Panc1 (cell line): ENCODE measurements at regions not wholly inside any gene's neighbourhood (a gene's known extent, or its start where the extent isn't known, plus 50 kb on each side); places are given as distances from the start of the nearest gene placed in this dataset.

Experiments
- ATAC-seq: fragments of 200-7000 bp; cut with Tn5 transposase; 2 replicates; pipeline ENCODE4 v1.9.1; 2020; ENCODE audit warnings: mild to moderate bottlenecking, moderate library complexity
- BruUV-seq: library from RNA; stranded (reverse); fragments of 400-500 nt; replicated peaks from 2 replicates; lab custom pipeline; 2021; lab: Mats Ljungman, UMichigan
- CTCF ChIA-PET: fragments of 300-600 bp; sonication (Branson Sonifier 250); formaldehyde crosslinking; loops from one replicate; lab custom pipeline; 2022; ENCODE audit warnings: antibody characterized with exemption; lab: Charles Lee
- POLR2A ChIA-PET: fragments of 300-600 bp; sonication (Branson Sonifier 250); formaldehyde crosslinking; loops from one replicate; lab custom pipeline; 2022; ENCODE audit warnings: antibody characterized with exemption; lab: Charles Lee
- DNase-seq: peaks from one replicate; pipeline ENCODE4 v3.0.0-alpha.2; 2010; ENCODE audit warnings: low read depth, low spot score
- H3K27ac ChIP-seq: 2 replicates; pipeline ENCODE4 v1.5.1; 2011; ENCODE audit warnings: mild to moderate bottlenecking, low read length, inconsistent platforms
- H3K27me3 ChIP-seq: fragments of 200-500 bp; sonication (Bioruptor generic); 2 replicates; pipeline ENCODE4 v1.6.0; 2014; ENCODE audit warnings: low read length, inconsistent platforms; ENCODE audit not compliant: control insufficient read depth, insufficient read depth
- H3K36me3 ChIP-seq: fragments of 200-500 bp; sonication (Bioruptor generic); 2 replicates; pipeline ENCODE4 v1.5.1; 2014; ENCODE audit warnings: inconsistent platforms, mild to moderate bottlenecking, low read length, moderate library complexity; ENCODE audit not compliant: control insufficient read depth, insufficient read depth
- H3K4me1 ChIP-seq: 2 replicates; pipeline ENCODE4 v1.5.1; 2011; ENCODE audit warnings: inconsistent platforms, mild to moderate bottlenecking, low read length, moderate library complexity; ENCODE audit not compliant: control insufficient read depth, insufficient read depth
- H3K4me3 ChIP-seq, 2 experiments: 2 replicates each; pipeline ENCODE4 v1.5.1; 2011 to 2012; ENCODE audit warnings: low read depth in 2 of 2, low read length in 2 of 2, mild to moderate bottlenecking in 2 of 2, inconsistent platforms in 1 of 2, moderate library complexity in 1 of 2
- H3K9me3 ChIP-seq: fragments of 200-500 bp; sonication (Bioruptor generic); 2 replicates; pipeline ENCODE4 v1.5.1; 2014; ENCODE audit warnings: low read depth, mild to moderate bottlenecking, inconsistent platforms, low read length, moderate library complexity; ENCODE audit not compliant: control insufficient read depth, insufficient read depth
- POLR2AphosphoS5 ChIP-seq: IDR thresholded peaks from 2 replicates; pipeline ENCODE4 v1.6.1; 2012; ENCODE audit warnings: mild to moderate bottlenecking, low read depth, low read length, moderate library complexity
- SIN3A ChIP-seq: IDR thresholded peaks from 2 replicates; pipeline ENCODE4 v1.6.1; 2012; ENCODE audit warnings: low read depth, mild to moderate bottlenecking, low read length, moderate library complexity, borderline replicate concordance; ENCODE audit not compliant: insufficient read depth
- TCF7L2 ChIP-seq: IDR thresholded peaks from 2 replicates; pipeline ENCODE4 v1.6.1; 2011; ENCODE audit warnings: mild to moderate bottlenecking, low read depth, low read length, inconsistent platforms
- in situ Hi-C: cut with HindIII; loops from 2 replicates; pipeline ENCODE4 v1.10.0; 2016; ENCODE audit warnings: low sequenced_read_pairs, low pct_unique_long_range_greater_than_20kb
- intact Hi-C: fragments of 100-400 bp; cut with micrococcal nuclease; formaldehyde crosslinking; loops from one replicate; pipeline ENCODE4 v1.10.0; 2022; ENCODE audit not compliant: unreplicated experiment
- TF ChIP-seq, protein P1 (sequence below), 2 experiments: IDR thresholded peaks; 2 replicates each; pipeline ENCODE4 v1.6.1; 2011 to 2012; ENCODE audit warnings: low read depth in 2 of 2, control low read depth in 1 of 2, low read length in 1 of 2, mild to moderate bottlenecking in 1 of 2, moderate library complexity in 1 of 2; ENCODE audit not compliant: insufficient read depth in 1 of 2
- TF ChIP-seq, protein P2 (sequence below): fragments of 450-650 bp; IDR thresholded peaks from 2 replicates; pipeline ENCODE4 v1.5.1; 2017; ENCODE audit warnings: mild to moderate bottlenecking

DNA sequence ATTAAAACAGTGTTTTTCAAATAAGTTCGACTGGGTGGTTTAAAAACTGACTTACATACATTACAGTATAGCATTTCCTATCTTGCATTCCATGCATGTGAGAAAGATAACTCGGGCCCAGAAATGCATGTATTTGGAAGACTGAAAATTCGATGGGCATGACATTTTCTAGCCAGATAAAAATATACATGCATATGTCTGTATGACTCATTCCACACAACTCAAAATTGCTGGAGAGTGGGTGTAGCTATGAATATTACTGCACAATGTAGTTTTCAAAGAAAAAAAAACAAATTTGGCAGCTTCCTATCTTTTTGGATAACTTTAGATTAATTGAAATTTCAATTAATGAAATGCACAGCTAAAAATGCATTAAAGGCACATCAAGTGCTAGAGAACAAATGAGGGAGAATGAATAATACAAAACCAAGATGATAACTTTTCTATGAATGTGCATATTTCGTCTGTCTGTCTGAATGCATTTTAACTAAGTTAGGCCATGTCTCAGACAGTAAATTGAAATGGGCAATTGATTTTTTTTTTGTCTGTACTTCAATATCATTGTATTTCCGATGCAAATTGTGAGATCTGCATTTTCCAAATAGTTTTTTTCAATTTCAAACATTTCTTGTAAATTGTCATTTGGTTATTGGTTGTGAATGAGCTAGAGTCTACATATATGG is 54.5 kb upstream of the GABRA2 start:
- Histone ChIP-seq H3K36me3 (no peaks in the 10 kb centered on the region), H3K9me3 (no peaks in the 10 kb centered on the region), H3K27me3 (no peaks in the 10 kb centered on the region), H3K4me1 (no peaks in the 10 kb centered on the region), H3K4me3 (no peak overlapping the region), H3K27ac (no peak overlapping the region)
- DNase-seq (no peak), ATAC-seq (no peak)
- CTCF ChIA-PET: no interaction called here
- TF ChIP-seq, protein P1, sequence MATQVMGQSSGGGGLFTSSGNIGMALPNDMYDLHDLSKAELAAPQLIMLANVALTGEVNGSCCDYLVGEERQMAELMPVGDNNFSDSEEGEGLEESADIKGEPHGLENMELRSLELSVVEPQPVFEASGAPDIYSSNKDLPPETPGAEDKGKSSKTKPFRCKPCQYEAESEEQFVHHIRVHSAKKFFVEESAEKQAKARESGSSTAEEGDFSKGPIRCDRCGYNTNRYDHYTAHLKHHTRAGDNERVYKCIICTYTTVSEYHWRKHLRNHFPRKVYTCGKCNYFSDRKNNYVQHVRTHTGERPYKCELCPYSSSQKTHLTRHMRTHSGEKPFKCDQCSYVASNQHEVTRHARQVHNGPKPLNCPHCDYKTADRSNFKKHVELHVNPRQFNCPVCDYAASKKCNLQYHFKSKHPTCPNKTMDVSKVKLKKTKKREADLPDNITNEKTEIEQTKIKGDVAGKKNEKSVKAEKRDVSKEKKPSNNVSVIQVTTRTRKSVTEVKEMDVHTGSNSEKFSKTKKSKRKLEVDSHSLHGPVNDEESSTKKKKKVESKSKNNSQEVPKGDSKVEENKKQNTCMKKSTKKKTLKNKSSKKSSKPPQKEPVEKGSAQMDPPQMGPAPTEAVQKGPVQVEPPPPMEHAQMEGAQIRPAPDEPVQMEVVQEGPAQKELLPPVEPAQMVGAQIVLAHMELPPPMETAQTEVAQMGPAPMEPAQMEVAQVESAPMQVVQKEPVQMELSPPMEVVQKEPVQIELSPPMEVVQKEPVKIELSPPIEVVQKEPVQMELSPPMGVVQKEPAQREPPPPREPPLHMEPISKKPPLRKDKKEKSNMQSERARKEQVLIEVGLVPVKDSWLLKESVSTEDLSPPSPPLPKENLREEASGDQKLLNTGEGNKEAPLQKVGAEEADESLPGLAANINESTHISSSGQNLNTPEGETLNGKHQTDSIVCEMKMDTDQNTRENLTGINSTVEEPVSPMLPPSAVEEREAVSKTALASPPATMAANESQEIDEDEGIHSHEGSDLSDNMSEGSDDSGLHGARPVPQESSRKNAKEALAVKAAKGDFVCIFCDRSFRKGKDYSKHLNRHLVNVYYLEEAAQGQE (IDR thresholded peaks at IDR 0.05; ENCODE audit: insufficient read depth in 1 of 2, low read depth in 2 of 2, low read length in 1 of 2): no peak
- TF ChIP-seq POLR2AphosphoS5 (no peak), SIN3A (no peak), TCF7L2 (no peak)
- TF ChIP-seq, protein P2, sequence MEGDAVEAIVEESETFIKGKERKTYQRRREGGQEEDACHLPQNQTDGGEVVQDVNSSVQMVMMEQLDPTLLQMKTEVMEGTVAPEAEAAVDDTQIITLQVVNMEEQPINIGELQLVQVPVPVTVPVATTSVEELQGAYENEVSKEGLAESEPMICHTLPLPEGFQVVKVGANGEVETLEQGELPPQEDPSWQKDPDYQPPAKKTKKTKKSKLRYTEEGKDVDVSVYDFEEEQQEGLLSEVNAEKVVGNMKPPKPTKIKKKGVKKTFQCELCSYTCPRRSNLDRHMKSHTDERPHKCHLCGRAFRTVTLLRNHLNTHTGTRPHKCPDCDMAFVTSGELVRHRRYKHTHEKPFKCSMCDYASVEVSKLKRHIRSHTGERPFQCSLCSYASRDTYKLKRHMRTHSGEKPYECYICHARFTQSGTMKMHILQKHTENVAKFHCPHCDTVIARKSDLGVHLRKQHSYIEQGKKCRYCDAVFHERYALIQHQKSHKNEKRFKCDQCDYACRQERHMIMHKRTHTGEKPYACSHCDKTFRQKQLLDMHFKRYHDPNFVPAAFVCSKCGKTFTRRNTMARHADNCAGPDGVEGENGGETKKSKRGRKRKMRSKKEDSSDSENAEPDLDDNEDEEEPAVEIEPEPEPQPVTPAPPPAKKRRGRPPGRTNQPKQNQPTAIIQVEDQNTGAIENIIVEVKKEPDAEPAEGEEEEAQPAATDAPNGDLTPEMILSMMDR: no peak
- in situ Hi-C loops (no loop called here), intact Hi-C loops (no loop called here)
- BruUV-seq: no TSS peak
- POLR2A ChIA-PET: no interaction called here

DNA sequence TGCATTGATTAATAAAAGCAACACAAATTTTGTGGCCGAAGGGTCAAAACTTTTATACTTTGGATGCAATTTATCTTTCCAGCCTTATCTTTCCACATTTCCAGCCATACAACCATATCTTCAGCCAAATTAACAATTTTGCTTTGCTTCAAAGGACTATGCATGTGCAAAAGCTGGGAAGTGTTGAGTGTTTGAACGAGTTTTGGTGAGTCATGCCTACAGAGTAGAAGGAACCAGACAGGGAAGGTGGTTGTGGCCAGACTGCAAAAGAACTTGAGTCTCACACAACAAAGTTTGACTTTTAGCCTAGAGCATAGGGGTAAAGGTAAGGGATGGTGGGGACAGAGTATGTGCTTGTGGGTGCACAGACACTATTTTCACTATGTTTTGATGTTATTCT is 53.0 kb upstream of the GABRA2 start:
- TF ChIP-seq TCF7L2: no peak
- TF ChIP-seq, protein P1 (IDR thresholded peaks at IDR 0.05; ENCODE audit: insufficient read depth in 1 of 2, low read depth in 2 of 2, low read length in 1 of 2): no peak
- TF ChIP-seq, protein P2: no peak
- Histone ChIP-seq H3K9me3 (no peaks in the 10 kb centered on the region), H3K36me3 (no peaks in the 10 kb centered on the region), H3K4me3 (no peak overlapping the region), H3K27ac (no peak overlapping the region), H3K4me1 (no peaks in the 10 kb centered on the region), H3K27me3 (no peaks in the 10 kb centered on the region)
- POLR2A ChIA-PET: no interaction called here
- ATAC-seq (no peak), DNase-seq (no peak)
- intact Hi-C loops: no loop called here
- no TSS peak for BruUV-seq
- in situ Hi-C loops: no loop called here
- CTCF ChIA-PET: no interaction called here
